HFFc6 (cell line): ENCODE measurements at regions not wholly inside any gene's neighbourhood (a gene's known extent, or its start where the extent isn't known, plus 50 kb on each side); places are given as distances from the start of the nearest gene placed in this dataset.

Source experiments
- DNase-seq: peaks from one replicate; pipeline ENCODE4 v3.0.0-alpha.2; 2018
- H3K27ac Mint-ChIP-seq: 2 replicates; pipeline ENCODE4 v1.8.0; 2020; ENCODE audit warnings: mild to moderate bottlenecking, mixed read lengths
- H3K27me3 Mint-ChIP-seq: 2 replicates; pipeline ENCODE4 v1.8.0; 2021; ENCODE audit warnings: mild to moderate bottlenecking, moderate library complexity, mixed read lengths; ENCODE audit not compliant: insufficient read depth
- H3K36me3 Mint-ChIP-seq: 2 replicates; pipeline ENCODE4 v1.8.0; 2021; ENCODE audit warnings: low read depth, mixed read lengths
- H3K4me1 Mint-ChIP-seq: 2 replicates; pipeline ENCODE4 v1.8.0; 2020; ENCODE audit warnings: low read depth, mixed read lengths
- H3K4me3 Mint-ChIP-seq: 2 replicates; pipeline ENCODE4 v1.8.0; 2020; ENCODE audit warnings: mild to moderate bottlenecking, moderate library complexity, mixed read lengths
- H3K9me3 Mint-ChIP-seq: 2 replicates; pipeline ENCODE4 v1.8.0; 2020; ENCODE audit warnings: mild to moderate bottlenecking, mixed read lengths
- TF ChIP-seq, protein P1 (sequence below): fragments of 200-600 bp; sonication (generic); IDR thresholded peaks from 2 replicates; pipeline ENCODE4 v1.5.0; 2021; ENCODE audit warnings: antibody characterized with exemption, mild to moderate bottlenecking

DNA sequence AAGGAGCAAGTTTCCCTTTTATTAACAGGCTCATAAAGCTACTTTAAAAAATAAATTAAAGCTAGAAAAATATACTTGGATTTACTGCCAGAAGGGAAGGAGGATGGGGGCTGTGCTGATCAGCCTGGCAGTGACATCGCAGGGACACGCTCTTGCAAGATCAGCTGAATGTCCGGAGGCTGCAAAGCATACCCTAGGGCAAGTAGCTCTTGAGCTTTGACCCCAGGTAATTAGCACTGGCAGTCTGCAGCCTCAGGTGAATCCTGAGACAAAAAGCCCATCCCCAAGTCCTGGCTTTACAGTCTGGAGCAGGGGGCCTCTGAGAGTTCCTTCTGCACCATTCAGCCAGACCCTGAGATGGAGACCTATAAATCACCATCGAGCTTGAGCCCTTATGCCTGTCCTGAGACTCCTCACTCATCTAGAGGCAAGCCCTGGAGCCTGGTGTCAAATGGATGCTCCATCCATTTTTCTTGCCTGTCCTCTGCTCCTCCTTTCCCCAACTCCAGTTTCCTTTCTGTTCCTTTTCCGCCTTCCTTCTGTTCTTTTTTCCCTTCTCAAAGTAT is 131.7 kb downstream of the TMEM114 start:
- Mint-ChIP-seq H3K27me3 (no peaks in the 10 kb centered on the region; the same call in 1 of the 2 replicates), H3K27ac (no peak overlapping the region), H3K4me3 (no peak overlapping the region), H3K4me1 (no peaks in the 10 kb centered on the region), H3K36me3 (peaks cover 9% of the 10 kb centered on the region; the same call in 1 of the 2 replicates), H3K9me3 (peaks cover 62% of the 10 kb centered on the region)
- TF ChIP-seq, protein P1, sequence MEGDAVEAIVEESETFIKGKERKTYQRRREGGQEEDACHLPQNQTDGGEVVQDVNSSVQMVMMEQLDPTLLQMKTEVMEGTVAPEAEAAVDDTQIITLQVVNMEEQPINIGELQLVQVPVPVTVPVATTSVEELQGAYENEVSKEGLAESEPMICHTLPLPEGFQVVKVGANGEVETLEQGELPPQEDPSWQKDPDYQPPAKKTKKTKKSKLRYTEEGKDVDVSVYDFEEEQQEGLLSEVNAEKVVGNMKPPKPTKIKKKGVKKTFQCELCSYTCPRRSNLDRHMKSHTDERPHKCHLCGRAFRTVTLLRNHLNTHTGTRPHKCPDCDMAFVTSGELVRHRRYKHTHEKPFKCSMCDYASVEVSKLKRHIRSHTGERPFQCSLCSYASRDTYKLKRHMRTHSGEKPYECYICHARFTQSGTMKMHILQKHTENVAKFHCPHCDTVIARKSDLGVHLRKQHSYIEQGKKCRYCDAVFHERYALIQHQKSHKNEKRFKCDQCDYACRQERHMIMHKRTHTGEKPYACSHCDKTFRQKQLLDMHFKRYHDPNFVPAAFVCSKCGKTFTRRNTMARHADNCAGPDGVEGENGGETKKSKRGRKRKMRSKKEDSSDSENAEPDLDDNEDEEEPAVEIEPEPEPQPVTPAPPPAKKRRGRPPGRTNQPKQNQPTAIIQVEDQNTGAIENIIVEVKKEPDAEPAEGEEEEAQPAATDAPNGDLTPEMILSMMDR = no peak
- no peak for DNase-seq

GRCh38 chr16:8453359-8453758 is 137.0 kb downstream of the TMEM114 start:
- Mint-ChIP-seq H3K27ac (no peak overlapping the region), H3K4me1 (no peaks in the 10 kb centered on the region), H3K4me3 (no peak overlapping the region), H3K27me3 (no peaks in the 10 kb centered on the region), H3K36me3 (no peaks in the 10 kb centered on the region; the same call in 1 of the 2 replicates), H3K9me3 (peaks cover 36% of the 10 kb centered on the region)
- DNase-seq = no peak
- TF ChIP-seq, protein P1 = no peak

- H3K36me3 Mint-ChIP-seq = no peaks in the 10 kb centered on the region; the same call in 1 of the 2 replicates
- H3K4me3 Mint-ChIP-seq = no peak overlapping the region
- no peaks in the 10 kb centered on the region for H3K27me3 Mint-ChIP-seq
- DNase-seq = no peak
- peaks cover 33% of the 10 kb centered on the region for H3K9me3 Mint-ChIP-seq
- TF ChIP-seq, protein P1 = no peak
- no peak overlapping the region for H3K27ac Mint-ChIP-seq
- no peaks in the 10 kb centered on the region for H3K4me1 Mint-ChIP-seq
Measured at GRCh38 chr16:8452941-8453340, 137.4 kb downstream of the TMEM114 start.

- Mint-ChIP-seq H3K4me3 (no peak overlapping the region), H3K9me3 (peaks cover 50% of the 10 kb centered on the region), H3K27ac (no peak overlapping the region), H3K4me1 (no peaks in the 10 kb centered on the region), H3K27me3 (no peaks in the 10 kb centered on the region; the same call in 1 of the 2 replicates), H3K36me3 (no peaks in the 10 kb centered on the region; the same call in 1 of the 2 replicates)
- TF ChIP-seq, protein P1 = no peak
- DNase-seq = no peak
Measured at GRCh38 chr16:8436931-8437330, 153.4 kb downstream of the TMEM114 start.

- no peak overlapping the region for H3K4me3 Mint-ChIP-seq
- no peaks in the 10 kb centered on the region for H3K4me1 Mint-ChIP-seq
- H3K27ac Mint-ChIP-seq = no peak overlapping the region
- H3K9me3 Mint-ChIP-seq = peaks cover 50% of the 10 kb centered on the region
- H3K27me3 Mint-ChIP-seq = no peaks in the 10 kb centered on the region; the same call in 1 of the 2 replicates
- DNase-seq = no peak
- no peaks in the 10 kb centered on the region for H3K36me3 Mint-ChIP-seq
- TF ChIP-seq, protein P1 = no peak
Measured at GRCh38 chr16:8431783-8432182, 158.5 kb downstream of the TMEM114 start.
